ENCODE measurements at regions not wholly inside any gene's neighbourhood (a gene's known extent, or its start where the extent isn't known, plus 50 kb on each side); places are given as distances from the start of the nearest gene placed in this dataset.

DNA sequence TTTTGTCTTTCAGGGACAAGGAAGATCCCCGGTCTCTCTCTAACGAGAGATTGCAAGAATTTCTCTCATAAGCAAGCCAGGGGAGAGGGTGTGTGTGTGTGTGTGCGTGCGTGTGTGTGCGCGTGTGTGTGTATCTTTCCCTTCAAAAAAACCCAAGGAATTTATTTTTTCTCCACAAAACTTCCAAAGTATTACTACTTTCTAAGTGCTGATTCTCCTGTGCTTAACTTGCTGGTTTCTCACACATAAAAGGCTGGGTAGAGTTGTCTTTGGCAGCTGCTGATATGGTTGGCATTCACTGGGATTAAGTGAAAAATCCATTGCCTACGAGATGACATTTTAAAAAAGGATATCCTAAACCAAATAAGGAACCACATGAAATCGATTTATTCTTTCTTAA lies 435.7 kb downstream of the RAPGEF2 start:
- ChIA-PET CTCF (no interaction called here), POLR2A (no interaction called here)
- no peak overlapping the region for H3K27ac ChIP-seq
- H3K4me2 ChIP-seq = no peak overlapping the region
- no peaks in the 10 kb centered on the region for H3K9me3 ChIP-seq
- no peak for DNase-seq (ENCODE audit: low read depth in 1 of 2, low spot score in 1 of 2)
- no peak for ATAC-seq
- H3K4me1 ChIP-seq = no peaks in the 10 kb centered on the region
- no peak for FAIRE-seq
- WGBS (ENCODE audit: missing lambda C conversion rate) = 41% methylated on average over 8 of the region's 8 CpGs
- TF ChIP-seq SMC3 (IDR thresholded peaks at IDR 0.05) = no peak
- no peak for TF ChIP-seq RARB (CRISPR knock-in tag; IDR thresholded peaks at IDR 0.05)
- no peak for TF ChIP-seq FOXS1 (CRISPR knock-in tag; IDR thresholded peaks at IDR 0.05)
- no peak for TF ChIP-seq RFX5 (IDR thresholded peaks at IDR 0.05)
- no peak for TF ChIP-seq RNF2 (IDR thresholded peaks at IDR 0.05; ENCODE audit: borderline replicate concordance, low read depth)
- TF ChIP-seq HEYL (CRISPR knock-in tag; IDR thresholded peaks at IDR 0.05) = no peak
- TF ChIP-seq NR3C1 (IDR thresholded peaks at IDR 0.05) = no peak
- TF ChIP-seq PHF8 (IDR thresholded peaks at IDR 0.05; ENCODE audit: borderline replicate concordance, low read depth) = no peak
- TF ChIP-seq POLR2AphosphoS2 (conservative IDR thresholded peaks at IDR 0.05; ENCODE audit: low read length) = no peak
- TF ChIP-seq, protein P1, sequence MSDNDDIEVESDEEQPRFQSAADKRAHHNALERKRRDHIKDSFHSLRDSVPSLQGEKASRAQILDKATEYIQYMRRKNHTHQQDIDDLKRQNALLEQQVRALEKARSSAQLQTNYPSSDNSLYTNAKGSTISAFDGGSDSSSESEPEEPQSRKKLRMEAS (IDR thresholded peaks at IDR 0.05) = no peak
- H3K4me3 ChIP-seq = no peak overlapping the region

GRCh38 chr4:159540038-159540437 lies 437.2 kb downstream of the RAPGEF2 start:
- TF ChIP-seq ZFP36 (IDR thresholded peaks at IDR 0.05; ENCODE audit: borderline replicate concordance, partially characterized antibody) = no peak
- no peak for TF ChIP-seq ZSCAN20 (CRISPR knock-in tag; IDR thresholded peaks at IDR 0.05)
- TF ChIP-seq TP53 (CRISPR knock-in tag; IDR thresholded peaks at IDR 0.05) = no peak
- TF ChIP-seq ZNF302 (CRISPR knock-in tag; IDR thresholded peaks at IDR 0.05) = no peak
- TF ChIP-seq CTCF (IDR thresholded peaks at IDR 0.05) = no peak
- no peak for TF ChIP-seq PBX3 (IDR thresholded peaks at IDR 0.05)
- TF ChIP-seq, protein P2, sequence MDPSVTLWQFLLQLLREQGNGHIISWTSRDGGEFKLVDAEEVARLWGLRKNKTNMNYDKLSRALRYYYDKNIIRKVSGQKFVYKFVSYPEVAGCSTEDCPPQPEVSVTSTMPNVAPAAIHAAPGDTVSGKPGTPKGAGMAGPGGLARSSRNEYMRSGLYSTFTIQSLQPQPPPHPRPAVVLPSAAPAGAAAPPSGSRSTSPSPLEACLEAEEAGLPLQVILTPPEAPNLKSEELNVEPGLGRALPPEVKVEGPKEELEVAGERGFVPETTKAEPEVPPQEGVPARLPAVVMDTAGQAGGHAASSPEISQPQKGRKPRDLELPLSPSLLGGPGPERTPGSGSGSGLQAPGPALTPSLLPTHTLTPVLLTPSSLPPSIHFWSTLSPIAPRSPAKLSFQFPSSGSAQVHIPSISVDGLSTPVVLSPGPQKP (IDR thresholded peaks at IDR 0.05; ENCODE audit: low read depth, low read length) = no peak
- no peak for TF ChIP-seq MAZ (IDR thresholded peaks at IDR 0.05; ENCODE audit: borderline replicate concordance, low read depth, low read length)
- TF ChIP-seq PHF8 (IDR thresholded peaks at IDR 0.05; ENCODE audit: borderline replicate concordance, low read depth) = no peak
- no peak for TF ChIP-seq HOXB13 (CRISPR knock-in tag; IDR thresholded peaks at IDR 0.05; ENCODE audit: low read depth)
- no peak for TF ChIP-seq EP300 (IDR thresholded peaks at IDR 0.05)
- no peak for TF ChIP-seq RCOR1 (IDR thresholded peaks at IDR 0.05; ENCODE audit: low read depth, low read length)
- TF ChIP-seq HEYL (CRISPR knock-in tag; IDR thresholded peaks at IDR 0.05) = no peak
- TF ChIP-seq CHD4 (IDR thresholded peaks at IDR 0.05; ENCODE audit: borderline replicate concordance) = no peak
- no peak for TF ChIP-seq JUNB (IDR thresholded peaks at IDR 0.05)
- no peak for TF ChIP-seq BHLHE40 (IDR thresholded peaks at IDR 0.05; ENCODE audit: low read depth, low read length)
- no peak for TF ChIP-seq RFX5 (IDR thresholded peaks at IDR 0.05)
- TF ChIP-seq USF2 (IDR thresholded peaks at IDR 0.05) = no peak
- TF ChIP-seq HDAC2 (IDR thresholded peaks at IDR 0.05) = no peak
- TF ChIP-seq CBX8 (IDR thresholded peaks at IDR 0.05) = no peak
- H3K9me3 ChIP-seq = no peaks in the 10 kb centered on the region
- no peaks in the 10 kb centered on the region for H3K4me1 ChIP-seq
- no peak overlapping the region for H3K27ac ChIP-seq
- ChIA-PET POLR2A (interaction anchor here (0.7 kb wide), 1 partner anchor 1420 kb away, joined by 3 read pairs; no protein-coding TSS in a partner anchor), CTCF (no interaction called here)
- DNase-seq (ENCODE audit: low read depth in 1 of 2, low spot score in 1 of 2) (no peak), ATAC-seq (no peak), FAIRE-seq (no peak)
- H3K4me3 ChIP-seq = no peak overlapping the region
- H3K4me2 ChIP-seq = no peak overlapping the region
